ENCODE measurements at regions not wholly inside any gene's neighbourhood (a gene's known extent, or its start where the extent isn't known, plus 50 kb on each side); places are given as distances from the start of the nearest gene placed in this dataset.

- TF ChIP-seq YY1 (IDR thresholded peaks at IDR 0.05; ENCODE audit: low read depth) = no peak
- TF ChIP-seq RAD21 (IDR thresholded peaks at IDR 0.05; ENCODE audit: low read depth) = peak; percentile 56
Measured at GRCh38 chr21:24514081-24514733, 1093.1 kb downstream of the MRPL39 start.

- TF ChIP-seq EP300 (IDR thresholded peaks at IDR 0.05; ENCODE audit: borderline replicate concordance) = no peak
- no peak for TF ChIP-seq CREB1 (IDR thresholded peaks at IDR 0.05; ENCODE audit: low read depth)
- no peak for TF ChIP-seq YY1 (IDR thresholded peaks at IDR 0.05; ENCODE audit: low read depth)
- no peak for TF ChIP-seq MAX (IDR thresholded peaks at IDR 0.05)
- no peak for TF ChIP-seq USF1 (IDR thresholded peaks at IDR 0.05)
- no peak for TF ChIP-seq CEBPB (IDR thresholded peaks at IDR 0.05)
- TF ChIP-seq FOXM1 (IDR thresholded peaks at IDR 0.05; ENCODE audit: borderline replicate concordance, low read depth) = no peak
- TF ChIP-seq RAD21 (IDR thresholded peaks at IDR 0.05; ENCODE audit: low read depth) = no peak
- no peak for TF ChIP-seq TCF12 (IDR thresholded peaks at IDR 0.05; ENCODE audit: low read depth)
- TF ChIP-seq REST (IDR thresholded peaks at IDR 0.05; ENCODE audit: low read depth) = no peak
Measured at GRCh38 chr21:24509131-24509530, 1098.2 kb downstream of the MRPL39 start.

GRCh38 chr21:24486973-24487372 is 1120.3 kb downstream of the MRPL39 start:
- no peak for TF ChIP-seq EP300 (IDR thresholded peaks at IDR 0.05; ENCODE audit: borderline replicate concordance)
- no peak for TF ChIP-seq CEBPB (IDR thresholded peaks at IDR 0.05)

- TF ChIP-seq TEAD4 (IDR thresholded peaks at IDR 0.05) = no peak
- TF ChIP-seq EGR1 (IDR thresholded peaks at IDR 0.05) = no peak
- no peak for TF ChIP-seq RAD21 (IDR thresholded peaks at IDR 0.05; ENCODE audit: low read depth)
- TF ChIP-seq NFIC (IDR thresholded peaks at IDR 0.05) = no peak
- no peak for TF ChIP-seq TCF12 (IDR thresholded peaks at IDR 0.05; ENCODE audit: low read depth)
- TF ChIP-seq FOXM1 (IDR thresholded peaks at IDR 0.05; ENCODE audit: borderline replicate concordance, low read depth) = no peak
- TF ChIP-seq REST (IDR thresholded peaks at IDR 0.05; ENCODE audit: low read depth) = no peak
Measured at GRCh38 chr21:24470852-24471251, 1136.4 kb downstream of the MRPL39 start.

GRCh38 chr21:24456358-24456757 is 1150.9 kb downstream of the MRPL39 start:
- TF ChIP-seq MAX (IDR thresholded peaks at IDR 0.05) (no peak), EP300 (IDR thresholded peaks at IDR 0.05; ENCODE audit: borderline replicate concordance) (no peak), TAF1 (IDR thresholded peaks at IDR 0.05; ENCODE audit: low read depth) (no peak), ZBTB7A (IDR thresholded peaks at IDR 0.05; ENCODE audit: low read depth) (no peak), NFIC (IDR thresholded peaks at IDR 0.05) (no peak), USF1 (IDR thresholded peaks at IDR 0.05) (no peak), REST (IDR thresholded peaks at IDR 0.05; ENCODE audit: low read depth) (no peak), RAD21 (IDR thresholded peaks at IDR 0.05; ENCODE audit: low read depth) (no peak), CEBPB (IDR thresholded peaks at IDR 0.05) (no peak), CREB1 (IDR thresholded peaks at IDR 0.05; ENCODE audit: low read depth) (no peak), EGR1 (IDR thresholded peaks at IDR 0.05) (no peak), TEAD4 (IDR thresholded peaks at IDR 0.05) (no peak)
